Renal pelvis (tissue), 1 donor: ENCODE measurements at regions not wholly inside any gene's neighbourhood (a gene's known extent, or its start where the extent isn't known, plus 50 kb on each side); places are given as distances from the start of the nearest gene placed in this dataset.
"Not testable (repeated sequence)": the region's sequence is repeated elsewhere in the genome, so short reads cannot be mapped to it uniquely, and the experiment has no call there.

ENCODE experiments used
- DNase-seq: peaks from one replicate; pipeline ENCODE4 v3.0.0-alpha.2; 2013

DNA sequence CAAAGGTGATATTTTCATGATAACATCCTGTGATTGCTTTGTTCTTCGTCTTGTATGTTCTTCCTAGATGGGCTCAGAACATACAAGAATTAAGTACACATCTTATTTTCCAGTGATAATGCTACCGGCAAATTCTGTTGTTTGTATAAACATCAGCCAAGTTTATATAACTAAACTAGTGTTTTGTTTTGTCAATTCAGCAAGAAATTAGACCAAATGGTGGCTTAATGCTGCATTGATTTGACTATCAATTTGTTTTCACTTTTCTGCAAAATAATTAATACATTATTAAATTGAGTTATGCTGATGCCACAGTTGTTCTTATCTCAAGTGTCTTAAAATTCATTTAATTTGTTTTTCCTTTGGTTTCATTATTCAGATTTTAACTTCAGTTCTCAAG lies 177.7 kb downstream of the OR4F29 start:
- not testable (repeated sequence) for DNase-seq

- peak; percentile 44 for DNase-seq
Measured at GRCh38 chr1:267815-268214, 183.7 kb downstream of the OR4F29 start.
